ENCODE measurements at regions not wholly inside any gene's neighbourhood (a gene's known extent, or its start where the extent isn't known, plus 50 kb on each side); places are given as distances from the start of the nearest gene placed in this dataset.

DNA sequence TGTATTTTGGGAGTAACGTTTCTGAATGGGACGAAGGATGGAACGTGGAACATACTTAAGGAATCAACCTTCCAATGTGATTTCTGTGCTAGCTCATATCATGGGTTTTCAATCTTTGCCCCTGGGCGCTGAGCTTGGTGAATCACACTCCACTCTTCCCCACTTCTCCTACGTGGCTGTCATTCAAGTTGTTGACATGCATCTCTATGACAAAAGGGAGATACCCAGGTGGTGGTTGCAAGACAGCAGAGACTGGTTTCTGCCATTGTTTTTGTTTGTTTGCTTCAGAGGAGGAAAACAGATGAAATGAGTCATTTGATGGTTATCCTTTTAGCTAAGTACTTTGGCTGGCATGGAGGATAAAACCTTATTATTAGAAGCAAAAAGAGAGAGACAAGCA, 573.9 kb downstream of the GATA3 start:
- Histone ChIP-seq H3K4me1 (ENCODE audit: control insufficient read depth, insufficient read depth, low read length) (no peaks in the 10 kb centered on the region), H3K36me3 (ENCODE audit: control insufficient read depth in 2 of 2, insufficient read depth in 2 of 2, low read length in 2 of 2) (no peaks in the 10 kb centered on the region), H3K27ac (ENCODE audit: low read length) (no peak overlapping the region), H3K27me3 (ENCODE audit: control insufficient read depth in 1 of 2, insufficient read depth in 2 of 2, low read length in 2 of 2) (no peaks in the 10 kb centered on the region), H3K4me3 (ENCODE audit: low read length in 2 of 2) (no peak overlapping the region), H3K9me3 (ENCODE audit: control insufficient read depth in 2 of 2, low read length in 2 of 2) (no peaks in the 10 kb centered on the region), H3K9ac (ENCODE audit: low read length in 2 of 2) (no peak overlapping the region)

DNA sequence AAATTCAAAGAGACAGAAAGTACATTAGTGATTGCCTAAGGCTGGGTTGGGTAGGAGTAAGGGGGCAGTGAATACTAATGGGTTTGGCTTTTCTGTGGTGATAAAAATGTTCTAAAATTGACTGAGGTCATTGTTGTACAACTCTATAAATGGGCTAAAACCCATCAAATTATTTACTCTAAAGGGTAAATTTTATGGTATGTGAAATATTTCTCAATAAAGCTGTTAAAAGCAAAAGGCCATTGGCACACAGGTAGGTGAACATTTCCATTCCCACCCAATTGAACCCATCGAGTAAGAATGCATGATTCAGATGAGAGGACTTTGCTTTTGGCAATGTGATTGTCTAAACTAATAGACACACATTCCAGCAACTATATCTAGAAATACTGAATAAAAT, 579.4 kb downstream of the GATA3 start:
- H3K27ac ChIP-seq (ENCODE audit: low read length): no peak overlapping the region
- H3K36me3 ChIP-seq (ENCODE audit: control insufficient read depth in 2 of 2, insufficient read depth in 2 of 2, low read length in 2 of 2): no peaks in the 10 kb centered on the region
- H3K27me3 ChIP-seq (ENCODE audit: control insufficient read depth in 1 of 2, insufficient read depth in 2 of 2, low read length in 2 of 2): no peaks in the 10 kb centered on the region
- H3K4me1 ChIP-seq (ENCODE audit: control insufficient read depth, insufficient read depth, low read length): peaks cover 3% of the 10 kb centered on the region
- no peak overlapping the region for H3K9ac ChIP-seq (ENCODE audit: low read length in 2 of 2)
- no peaks in the 10 kb centered on the region for H3K9me3 ChIP-seq (ENCODE audit: control insufficient read depth in 2 of 2, low read length in 2 of 2)
- no peak overlapping the region for H3K4me3 ChIP-seq (ENCODE audit: low read length in 2 of 2)

DNA sequence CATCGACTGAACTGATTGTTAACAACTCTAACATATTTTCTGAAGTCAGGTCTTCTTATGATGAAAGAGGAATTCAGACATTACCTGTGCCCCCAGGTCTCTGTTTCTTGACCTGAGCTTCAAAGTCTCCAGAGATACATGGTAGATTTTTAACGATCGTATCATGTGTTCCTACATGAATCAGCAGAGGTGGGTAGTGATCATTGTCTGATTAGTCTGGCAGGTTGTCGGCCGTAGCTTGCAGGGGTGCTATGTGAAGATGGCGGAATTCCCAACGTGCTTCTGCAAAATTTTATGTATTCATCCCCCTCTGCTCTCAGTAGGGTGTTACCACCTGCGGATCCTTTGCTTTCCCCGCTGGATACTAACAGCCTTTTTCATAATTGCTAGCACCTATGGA, 581.9 kb downstream of the GATA3 start:
- Histone ChIP-seq H3K36me3 (ENCODE audit: control insufficient read depth in 2 of 2, insufficient read depth in 2 of 2, low read length in 2 of 2) (no peaks in the 10 kb centered on the region), H3K9me3 (ENCODE audit: control insufficient read depth in 2 of 2, low read length in 2 of 2) (no peaks in the 10 kb centered on the region), H3K4me3 (ENCODE audit: low read length in 2 of 2) (no peak overlapping the region), H3K4me1 (ENCODE audit: control insufficient read depth, insufficient read depth, low read length) (peaks cover 3% of the 10 kb centered on the region), H3K27ac (ENCODE audit: low read length) (no peak overlapping the region), H3K27me3 (ENCODE audit: control insufficient read depth in 1 of 2, insufficient read depth in 2 of 2, low read length in 2 of 2) (no peaks in the 10 kb centered on the region), H3K9ac (ENCODE audit: low read length in 2 of 2) (no peak overlapping the region)

DNA sequence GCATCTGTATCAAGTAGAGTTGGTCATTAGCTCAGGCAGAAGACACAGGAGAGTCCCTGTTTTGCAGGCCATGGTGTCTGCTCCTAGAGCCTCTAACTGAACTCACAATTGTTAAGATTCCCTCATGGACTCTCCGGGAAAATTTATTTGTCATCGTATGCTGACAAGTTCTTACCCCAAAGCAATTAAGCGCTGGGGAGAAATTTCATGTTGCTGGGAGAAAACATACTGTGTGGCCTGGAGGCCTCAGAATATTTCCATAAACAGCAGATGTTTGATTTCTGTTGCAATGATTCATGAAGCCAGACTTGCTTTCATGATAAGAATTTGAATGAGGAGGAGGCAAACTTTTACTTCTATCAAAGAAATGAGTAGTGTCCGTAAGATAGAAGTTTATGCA, 583.2 kb downstream of the GATA3 start:
- no peak overlapping the region for H3K27ac ChIP-seq (ENCODE audit: low read length)
- H3K4me3 ChIP-seq (ENCODE audit: low read length in 2 of 2): no peak overlapping the region
- H3K9me3 ChIP-seq (ENCODE audit: control insufficient read depth in 2 of 2, low read length in 2 of 2): peaks cover 0 to under 1% of the 10 kb centered on the region in 2 donors
- no peaks in the 10 kb centered on the region for H3K27me3 ChIP-seq (ENCODE audit: control insufficient read depth in 1 of 2, insufficient read depth in 2 of 2, low read length in 2 of 2)
- no peaks in the 10 kb centered on the region for H3K36me3 ChIP-seq (ENCODE audit: control insufficient read depth in 2 of 2, insufficient read depth in 2 of 2, low read length in 2 of 2)
- H3K4me1 ChIP-seq (ENCODE audit: control insufficient read depth, insufficient read depth, low read length): peaks cover 3% of the 10 kb centered on the region
- H3K9ac ChIP-seq (ENCODE audit: low read length in 2 of 2): no peak overlapping the region

DNA sequence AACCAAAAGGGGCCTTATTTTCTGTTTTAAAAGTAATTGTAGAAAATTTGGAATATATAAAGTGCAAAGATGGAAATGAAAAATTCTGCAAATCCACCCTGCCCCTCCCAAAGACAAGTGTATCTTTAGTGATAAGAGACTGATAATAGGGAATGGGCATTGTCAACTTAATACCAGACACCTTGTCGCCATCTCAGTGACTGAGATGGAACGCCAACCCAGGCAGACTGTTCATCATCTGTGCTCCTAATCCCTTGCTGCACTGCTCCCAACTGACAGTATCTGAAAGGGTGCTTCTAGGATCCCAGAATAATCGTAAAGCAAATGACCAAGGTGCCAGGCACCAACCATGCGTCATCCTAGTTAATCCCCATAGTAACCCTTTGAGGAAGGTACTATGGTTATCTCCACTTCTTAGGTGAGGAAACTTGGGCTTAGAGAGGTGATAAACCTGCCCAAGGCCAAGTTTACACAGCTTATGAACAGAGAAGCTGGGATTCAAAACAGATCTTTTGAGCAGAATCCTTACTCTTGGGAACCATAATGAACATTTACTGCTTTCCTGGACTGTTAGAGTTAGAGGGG, 583.7 kb downstream of the GATA3 start:
- Histone ChIP-seq H3K27ac (ENCODE audit: low read length) (no peak overlapping the region), H3K27me3 (ENCODE audit: control insufficient read depth in 1 of 2, insufficient read depth in 2 of 2, low read length in 2 of 2) (no peaks in the 10 kb centered on the region), H3K9ac (ENCODE audit: low read length in 2 of 2) (no peak overlapping the region), H3K4me1 (ENCODE audit: control insufficient read depth, insufficient read depth, low read length) (peaks cover 3% of the 10 kb centered on the region), H3K36me3 (ENCODE audit: control insufficient read depth in 2 of 2, insufficient read depth in 2 of 2, low read length in 2 of 2) (no peaks in the 10 kb centered on the region), H3K4me3 (ENCODE audit: low read length in 2 of 2) (no peak overlapping the region), H3K9me3 (ENCODE audit: control insufficient read depth in 2 of 2, low read length in 2 of 2) (peaks cover 0 to 3% of the 10 kb centered on the region in 2 donors)

DNA sequence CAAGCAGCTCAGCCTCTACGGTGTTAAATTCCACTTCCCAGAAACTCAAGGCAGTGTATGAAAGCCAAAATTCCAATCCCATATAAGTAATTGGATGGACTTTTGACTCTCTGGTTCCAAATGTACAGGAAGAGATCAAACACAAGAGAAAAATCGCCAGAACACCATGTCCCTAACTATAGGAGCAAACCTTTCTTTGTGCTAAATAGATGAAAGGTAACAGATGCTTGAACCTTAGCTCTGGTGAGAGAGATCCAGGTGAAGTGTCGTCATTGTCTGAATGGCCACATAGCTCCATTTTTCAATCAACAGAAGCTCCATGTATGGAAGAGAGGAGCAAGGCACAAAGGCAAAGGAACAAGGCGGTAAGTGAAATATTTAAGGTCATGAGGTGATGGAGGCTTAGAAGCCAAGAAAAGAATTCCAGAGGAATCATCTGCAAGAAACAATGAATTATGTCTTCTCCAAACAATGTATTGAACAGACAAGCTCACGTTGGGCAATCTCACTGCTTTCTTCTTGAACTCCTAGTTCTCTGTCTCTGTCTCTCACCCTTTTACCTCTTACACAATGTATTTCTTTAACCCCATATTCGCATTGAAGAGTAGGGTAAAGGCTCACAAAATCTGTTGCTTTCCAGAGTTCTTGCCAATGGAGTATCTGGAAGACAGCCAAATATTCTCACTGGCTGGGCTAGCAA, 585.1 kb downstream of the GATA3 start:
- Histone ChIP-seq H3K9me3 (ENCODE audit: control insufficient read depth in 2 of 2, low read length in 2 of 2) (peaks cover 0 to 3% of the 10 kb centered on the region in 2 donors), H3K9ac (ENCODE audit: low read length in 2 of 2) (no peak overlapping the region), H3K27ac (ENCODE audit: low read length) (no peak overlapping the region), H3K27me3 (ENCODE audit: control insufficient read depth in 1 of 2, insufficient read depth in 2 of 2, low read length in 2 of 2) (no peaks in the 10 kb centered on the region), H3K4me3 (ENCODE audit: low read length in 2 of 2) (no peak overlapping the region), H3K36me3 (ENCODE audit: control insufficient read depth in 2 of 2, insufficient read depth in 2 of 2, low read length in 2 of 2) (no peaks in the 10 kb centered on the region), H3K4me1 (ENCODE audit: control insufficient read depth, insufficient read depth, low read length) (peaks cover 3% of the 10 kb centered on the region)

DNA sequence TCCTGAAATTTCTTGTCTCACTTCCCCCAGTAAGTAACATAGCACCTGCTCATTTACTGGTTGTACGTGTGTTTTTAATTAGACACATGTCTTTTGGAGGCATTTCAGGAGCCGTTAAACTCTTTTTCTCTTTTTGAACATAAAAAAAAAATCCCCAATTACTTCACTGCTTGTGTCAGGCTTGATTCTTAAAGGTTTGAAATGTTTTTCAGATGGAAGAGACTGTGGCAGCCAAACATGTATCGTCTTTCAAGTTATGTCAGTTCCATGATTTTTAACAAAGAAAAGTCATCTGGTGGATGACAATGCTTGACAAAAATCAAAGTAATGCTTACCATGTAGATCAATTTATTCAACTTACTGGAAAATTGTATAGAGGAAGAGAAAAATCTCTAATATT, 585.8 kb downstream of the GATA3 start:
- H3K27me3 ChIP-seq (ENCODE audit: control insufficient read depth in 1 of 2, insufficient read depth in 2 of 2, low read length in 2 of 2): no peaks in the 10 kb centered on the region
- H3K4me1 ChIP-seq (ENCODE audit: control insufficient read depth, insufficient read depth, low read length): peaks cover 3% of the 10 kb centered on the region
- H3K36me3 ChIP-seq (ENCODE audit: control insufficient read depth in 2 of 2, insufficient read depth in 2 of 2, low read length in 2 of 2): no peaks in the 10 kb centered on the region
- H3K9me3 ChIP-seq (ENCODE audit: control insufficient read depth in 2 of 2, low read length in 2 of 2): peaks cover 0 to 3% of the 10 kb centered on the region in 2 donors
- H3K9ac ChIP-seq (ENCODE audit: low read length in 2 of 2): no peak overlapping the region
- no peak overlapping the region for H3K27ac ChIP-seq (ENCODE audit: low read length)
- H3K4me3 ChIP-seq (ENCODE audit: low read length in 2 of 2): no peak overlapping the region

DNA sequence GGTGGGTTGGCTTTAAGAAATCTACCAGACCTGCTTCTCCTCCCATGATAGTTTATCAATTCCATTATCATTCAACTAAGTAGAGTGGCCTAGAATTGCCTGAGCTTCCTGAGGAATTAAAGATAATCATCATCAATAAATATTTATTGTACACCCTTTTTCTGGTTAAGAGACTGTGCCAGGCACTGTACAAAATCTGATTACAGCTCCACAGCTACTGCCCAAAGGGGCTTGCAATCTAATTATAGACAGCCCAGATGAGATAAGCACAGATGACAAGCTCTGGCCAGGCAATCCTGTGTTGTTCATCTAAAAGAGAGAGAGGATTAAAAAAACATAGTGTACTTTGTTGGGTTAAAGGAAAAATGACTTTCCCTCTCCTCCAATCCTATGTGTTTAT, 586.4 kb downstream of the GATA3 start:
- no peak overlapping the region for H3K9ac ChIP-seq (ENCODE audit: low read length in 2 of 2)
- no peaks in the 10 kb centered on the region for H3K27me3 ChIP-seq (ENCODE audit: control insufficient read depth in 1 of 2, insufficient read depth in 2 of 2, low read length in 2 of 2)
- H3K9me3 ChIP-seq (ENCODE audit: control insufficient read depth in 2 of 2, low read length in 2 of 2): peaks cover 0 to 3% of the 10 kb centered on the region in 2 donors
- H3K4me3 ChIP-seq (ENCODE audit: low read length in 2 of 2): no peak overlapping the region
- peaks cover 3% of the 10 kb centered on the region for H3K4me1 ChIP-seq (ENCODE audit: control insufficient read depth, insufficient read depth, low read length)
- H3K36me3 ChIP-seq (ENCODE audit: control insufficient read depth in 2 of 2, insufficient read depth in 2 of 2, low read length in 2 of 2): no peaks in the 10 kb centered on the region
- no peak overlapping the region for H3K27ac ChIP-seq (ENCODE audit: low read length)

DNA sequence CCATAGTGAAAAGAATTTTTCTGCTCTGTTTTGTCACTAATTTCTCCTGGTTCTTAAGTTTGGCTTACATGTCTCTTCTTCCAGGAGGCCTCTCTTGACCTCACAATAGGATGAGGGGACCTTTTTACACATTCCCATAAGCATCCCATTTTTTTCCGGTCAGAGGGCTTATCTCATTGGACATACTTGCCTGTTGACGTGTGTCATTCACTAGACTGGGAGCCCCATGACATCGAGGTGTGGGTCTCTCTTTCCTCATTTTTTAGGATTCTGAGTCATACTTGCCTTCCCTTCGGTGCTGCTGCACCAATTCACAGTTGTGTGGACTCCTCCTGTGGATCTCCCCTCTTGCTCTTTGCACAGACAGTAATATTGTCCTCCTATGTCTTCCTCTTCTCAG, 601.8 kb downstream of the GATA3 start:
- no peaks in the 10 kb centered on the region for H3K27me3 ChIP-seq (ENCODE audit: control insufficient read depth in 1 of 2, insufficient read depth in 2 of 2, low read length in 2 of 2)
- H3K4me1 ChIP-seq (ENCODE audit: control insufficient read depth, insufficient read depth, low read length): no peaks in the 10 kb centered on the region
- H3K9me3 ChIP-seq (ENCODE audit: control insufficient read depth in 2 of 2, low read length in 2 of 2): no peaks in the 10 kb centered on the region
- H3K4me3 ChIP-seq (ENCODE audit: low read length in 2 of 2): no peak overlapping the region
- no peaks in the 10 kb centered on the region for H3K36me3 ChIP-seq (ENCODE audit: control insufficient read depth in 2 of 2, insufficient read depth in 2 of 2, low read length in 2 of 2)
- H3K27ac ChIP-seq (ENCODE audit: low read length): no peak overlapping the region
- no peak overlapping the region for H3K9ac ChIP-seq (ENCODE audit: low read length in 2 of 2)

DNA sequence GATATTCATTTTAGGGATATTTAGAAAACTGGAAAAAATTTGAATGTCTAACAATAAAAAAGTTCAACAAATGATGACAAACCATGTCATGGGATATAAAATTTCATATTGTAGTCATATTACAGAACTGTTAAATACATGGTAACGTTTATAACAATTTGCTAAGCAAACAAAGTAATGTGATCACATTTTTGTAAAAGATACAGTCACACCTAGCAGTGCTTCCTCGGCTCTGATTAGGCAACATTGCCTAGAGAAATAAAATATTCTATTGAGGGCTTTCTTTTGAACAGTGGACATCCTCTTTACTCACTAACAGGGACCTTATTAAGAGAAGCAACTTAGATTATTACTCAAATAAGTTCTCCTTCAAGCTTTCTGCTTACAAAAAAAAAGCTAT, 605.5 kb downstream of the GATA3 start:
- Histone ChIP-seq H3K9me3 (ENCODE audit: control insufficient read depth in 2 of 2, low read length in 2 of 2) (no peaks in the 10 kb centered on the region), H3K4me1 (ENCODE audit: control insufficient read depth, insufficient read depth, low read length) (no peaks in the 10 kb centered on the region), H3K27ac (ENCODE audit: low read length) (no peak overlapping the region), H3K27me3 (ENCODE audit: control insufficient read depth in 1 of 2, insufficient read depth in 2 of 2, low read length in 2 of 2) (no peaks in the 10 kb centered on the region), H3K36me3 (ENCODE audit: control insufficient read depth in 2 of 2, insufficient read depth in 2 of 2, low read length in 2 of 2) (no peaks in the 10 kb centered on the region), H3K4me3 (ENCODE audit: low read length in 2 of 2) (no peak overlapping the region), H3K9ac (ENCODE audit: low read length in 2 of 2) (no peak overlapping the region)

DNA sequence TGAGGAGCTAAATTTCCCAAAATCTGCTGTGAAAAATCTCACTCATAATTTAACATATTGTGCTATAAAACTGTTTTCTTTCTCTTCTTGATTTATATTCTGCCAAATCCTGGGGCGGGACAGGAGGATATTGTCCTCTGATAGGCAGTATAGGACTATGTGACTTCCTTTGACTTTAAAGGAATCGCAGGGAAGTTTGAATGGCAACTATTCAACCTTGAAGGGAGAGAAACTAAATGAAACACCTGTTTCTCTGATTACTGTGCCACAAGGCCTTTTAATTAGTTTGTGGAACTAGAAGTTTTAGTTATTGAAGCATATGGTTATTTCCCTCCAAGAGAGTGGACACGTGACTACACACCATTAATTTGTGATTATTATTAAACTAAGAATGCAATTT, 607.4 kb downstream of the GATA3 start:
- H3K36me3 ChIP-seq (ENCODE audit: control insufficient read depth in 2 of 2, insufficient read depth in 2 of 2, low read length in 2 of 2): no peaks in the 10 kb centered on the region

More for the DNA sequence above, 607.4 kb downstream of the GATA3 start:
- Histone ChIP-seq H3K9ac (ENCODE audit: low read length in 2 of 2) (no peak overlapping the region), H3K4me1 (ENCODE audit: control insufficient read depth, insufficient read depth, low read length) (no peaks in the 10 kb centered on the region), H3K4me3 (ENCODE audit: low read length in 2 of 2) (no peak overlapping the region), H3K27me3 (ENCODE audit: control insufficient read depth in 1 of 2, insufficient read depth in 2 of 2, low read length in 2 of 2) (no peaks in the 10 kb centered on the region), H3K9me3 (ENCODE audit: control insufficient read depth in 2 of 2, low read length in 2 of 2) (no peaks in the 10 kb centered on the region), H3K27ac (ENCODE audit: low read length) (no peak overlapping the region)
